Right renal cortex interstitium (tissue), 3 donors: ENCODE measurements at regions not wholly inside any gene's neighbourhood (a gene's known extent, or its start where the extent isn't known, plus 50 kb on each side); places are given as distances from the start of the nearest gene placed in this dataset.

Source experiments
- DNase-seq, 3 donors: peaks; one replicate each; pipeline ENCODE4 v3.0.0-alpha.2; 2013; ENCODE audit warnings: low read depth in 3 of 3, low spot score in 2 of 3

GRCh38 chr12:115210533-115211252 is 526.7 kb upstream of the TBX3 start:
- no peak for DNase-seq

- DNase-seq: no peak
Measured at GRCh38 chr12:115209230-115209629, 525.3 kb upstream of the TBX3 start.

- DNase-seq: no peak
Measured at GRCh38 chr12:115208098-115208497, 524.1 kb upstream of the TBX3 start.

- DNase-seq: no peak
Measured at GRCh38 chr12:115207216-115207915, 523.4 kb upstream of the TBX3 start.

GRCh38 chr12:115206801-115207200 is 522.8 kb upstream of the TBX3 start:
- no peak for DNase-seq

- DNase-seq: no peak
Measured at GRCh38 chr12:115205755-115206308, 521.9 kb upstream of the TBX3 start.

- DNase-seq: no peak
Measured at GRCh38 chr12:115204957-115205754, 521.2 kb upstream of the TBX3 start.

- DNase-seq: no peak
Measured at GRCh38 chr12:115203701-115204100, 519.7 kb upstream of the TBX3 start.

- no peak for DNase-seq
Measured at GRCh38 chr12:115201966-115202365, 518.0 kb upstream of the TBX3 start.

- no peak for DNase-seq
Measured at GRCh38 chr12:115199831-115200230, 515.9 kb upstream of the TBX3 start.

GRCh38 chr12:115194857-115195256 is 510.9 kb upstream of the TBX3 start:
- DNase-seq: no peak

- no peak for DNase-seq
Measured at GRCh38 chr12:115194448-115194847, 510.5 kb upstream of the TBX3 start.

GRCh38 chr12:115191342-115191741 is 507.4 kb upstream of the TBX3 start:
- no peak for DNase-seq

GRCh38 chr12:115190010-115190770 is 506.2 kb upstream of the TBX3 start:
- DNase-seq: no peak

- no peak for DNase-seq
Measured at GRCh38 chr12:115185506-115185905, 501.5 kb upstream of the TBX3 start.

GRCh38 chr12:115183752-115184151 is 499.8 kb upstream of the TBX3 start:
- no peak for DNase-seq

GRCh38 chr12:115177899-115178298 is 493.9 kb upstream of the TBX3 start:
- no peak for DNase-seq

GRCh38 chr12:115176741-115177400 is 492.9 kb upstream of the TBX3 start:
- no peak for DNase-seq

- DNase-seq: no peak
Measured at GRCh38 chr12:115174920-115175319, 490.9 kb upstream of the TBX3 start.

GRCh38 chr12:115172521-115172920 is 488.5 kb upstream of the TBX3 start:
- no peak for DNase-seq
